ENCODE measurements at regions not wholly inside any gene's neighbourhood (a gene's known extent, or its start where the extent isn't known, plus 50 kb on each side); places are given as distances from the start of the nearest gene placed in this dataset.
"Not testable (repeated sequence)": the region's sequence is repeated elsewhere in the genome, so short reads cannot be mapped to it uniquely, and the experiment has no call there.

DNA sequence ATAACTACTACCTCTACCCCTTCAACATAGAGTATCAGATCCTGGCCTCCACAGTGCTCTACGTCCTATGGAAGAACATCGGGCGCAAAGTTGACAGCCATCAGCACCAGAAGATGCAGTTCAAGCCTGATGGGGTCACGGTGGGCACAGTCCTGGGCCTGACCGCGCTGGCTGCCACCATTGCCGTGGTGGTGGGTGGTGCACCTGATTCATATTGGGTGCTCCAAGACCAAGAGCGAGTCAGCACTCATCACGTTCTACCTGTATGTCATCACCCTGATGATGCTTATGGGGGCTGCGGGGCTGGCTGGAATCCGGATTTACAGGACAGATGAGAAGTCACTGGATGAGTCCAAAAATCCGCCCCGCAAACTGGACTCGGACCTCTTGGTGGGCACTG, 846.4 kb downstream of the RPIA start:
- not testable (repeated sequence) for H3K4me3 ChIP-seq (ENCODE audit: low read depth, low read length); DNase-seq (ENCODE audit: low read depth)

DNA sequence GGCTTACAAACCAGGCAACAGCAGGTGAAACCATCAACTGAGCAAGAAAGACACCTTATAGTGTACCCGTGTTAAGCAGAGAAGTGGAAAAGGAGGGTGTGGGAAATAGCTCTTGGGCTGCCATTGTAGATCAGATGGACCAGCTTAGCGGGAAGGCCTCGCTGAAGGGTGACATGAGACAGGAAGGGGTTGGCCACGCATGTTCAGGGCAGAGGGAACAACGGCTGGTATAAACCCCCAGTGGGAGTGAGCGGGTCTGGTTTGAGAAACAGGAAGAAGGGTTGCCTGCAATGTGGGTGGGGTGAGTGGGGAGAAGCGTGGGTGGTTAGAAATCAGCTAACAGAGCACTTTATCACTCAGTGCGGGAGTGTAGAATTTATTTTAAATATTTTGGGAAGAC, 852.6 kb downstream of the RPIA start:
- H3K4me3 ChIP-seq (ENCODE audit: low read depth, low read length); DNase-seq (ENCODE audit: low read depth): not testable (repeated sequence)

DNA sequence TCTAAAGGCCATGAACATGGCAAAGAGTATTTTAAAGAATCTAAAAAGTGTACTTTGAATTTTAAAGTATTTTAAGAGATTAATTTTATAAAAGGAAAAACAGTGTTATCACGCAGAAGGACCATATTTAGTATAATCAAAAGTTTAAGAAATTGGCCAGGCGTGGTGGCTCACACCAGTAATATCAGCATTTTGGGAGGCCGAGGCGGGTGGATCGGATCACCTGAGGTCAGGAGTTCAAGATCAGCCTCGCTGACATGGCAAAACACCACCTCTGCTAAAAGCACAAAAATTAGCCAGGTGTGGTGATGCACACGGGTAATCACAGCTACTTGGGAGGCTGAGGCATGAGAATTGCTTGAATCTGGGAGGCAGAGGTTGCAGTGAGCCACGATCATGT, 887.7 kb downstream of the RPIA start:
- not testable (repeated sequence) for H3K4me3 ChIP-seq (ENCODE audit: low read depth, low read length); DNase-seq (ENCODE audit: low read depth)

DNA sequence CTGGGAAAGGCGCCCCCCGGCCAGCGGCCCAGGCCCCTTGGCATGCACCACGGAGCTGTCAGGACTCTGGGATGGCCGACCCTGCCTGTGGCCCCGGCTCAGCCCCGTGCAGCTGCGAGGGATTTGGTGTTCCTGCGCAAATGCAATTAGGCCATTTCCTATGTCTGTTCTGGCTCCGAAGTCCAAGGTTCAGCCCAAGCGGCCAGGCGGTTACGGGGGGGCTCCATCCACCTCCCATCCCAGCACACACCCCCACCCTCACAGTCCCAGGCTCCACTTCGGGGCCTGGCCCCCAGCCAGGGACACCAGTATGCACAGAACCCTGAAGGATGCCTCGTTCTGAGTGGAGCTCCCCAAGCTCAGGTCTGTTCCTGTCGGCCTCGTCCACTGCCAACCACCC, 891.3 kb downstream of the RPIA start:
- DNase-seq (ENCODE audit: low read depth); H3K4me3 ChIP-seq (ENCODE audit: low read depth, low read length): not testable (repeated sequence)

DNA sequence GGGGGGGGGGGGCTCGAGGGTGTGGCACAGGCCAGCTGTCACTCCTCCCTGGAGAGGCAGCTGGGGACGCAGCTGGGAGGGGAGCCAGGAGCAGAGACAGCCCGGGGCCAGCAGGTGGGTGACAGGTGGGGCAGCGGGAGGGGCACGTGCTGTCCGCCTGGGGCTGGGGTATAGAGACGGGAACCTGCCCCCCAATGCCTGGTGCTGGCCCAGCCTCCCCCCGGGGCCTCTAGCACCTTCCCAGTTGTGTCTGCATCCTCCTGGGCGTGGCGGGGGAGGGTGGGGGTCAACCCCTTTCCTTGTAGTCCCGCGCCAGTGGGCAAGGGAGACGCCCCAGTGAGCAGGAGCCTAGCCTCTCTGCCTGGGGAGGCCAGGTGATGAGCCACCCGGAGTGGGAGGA, 892.6 kb downstream of the RPIA start:
- not testable (repeated sequence) for H3K4me3 ChIP-seq (ENCODE audit: low read depth, low read length); DNase-seq (ENCODE audit: low read depth)

DNA sequence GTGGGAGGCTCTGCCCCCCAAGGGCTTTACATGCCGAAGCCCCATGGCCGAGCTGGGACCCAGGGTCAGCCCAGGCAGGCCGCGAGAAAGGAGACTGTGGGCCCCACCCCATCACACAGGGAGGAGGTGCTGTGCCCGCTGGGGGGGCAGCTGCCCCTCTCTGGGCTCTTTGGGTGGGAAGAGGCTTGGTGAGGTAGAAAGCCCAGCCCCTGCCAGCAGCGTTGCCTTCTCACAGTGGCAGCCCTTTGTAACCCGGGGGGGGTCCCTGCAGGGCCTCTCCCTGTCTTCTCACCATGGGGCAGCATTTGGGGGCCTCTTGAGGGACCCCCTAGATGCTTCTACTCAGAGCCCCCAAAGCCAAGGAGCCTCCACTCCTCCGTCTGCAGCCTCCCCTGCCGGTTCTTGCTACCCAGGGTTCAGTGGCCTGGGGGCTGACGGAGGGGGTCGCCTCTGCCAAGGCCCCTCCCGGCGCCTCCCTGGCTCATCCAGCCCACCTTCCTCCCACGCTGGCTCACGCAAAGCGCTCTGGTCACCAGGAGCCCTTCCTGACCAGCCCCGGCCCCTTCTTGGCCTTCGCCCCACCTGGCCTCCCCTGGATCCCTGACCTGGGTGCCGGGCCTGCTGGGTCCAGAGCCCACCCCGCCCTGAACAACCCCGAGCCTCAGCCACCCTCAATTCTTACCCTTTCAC, 893.5 kb downstream of the RPIA start:
- H3K4me3 ChIP-seq (ENCODE audit: low read depth, low read length): peak overlapping the region; percentile 35
- not testable (repeated sequence) for DNase-seq (ENCODE audit: low read depth)

DNA sequence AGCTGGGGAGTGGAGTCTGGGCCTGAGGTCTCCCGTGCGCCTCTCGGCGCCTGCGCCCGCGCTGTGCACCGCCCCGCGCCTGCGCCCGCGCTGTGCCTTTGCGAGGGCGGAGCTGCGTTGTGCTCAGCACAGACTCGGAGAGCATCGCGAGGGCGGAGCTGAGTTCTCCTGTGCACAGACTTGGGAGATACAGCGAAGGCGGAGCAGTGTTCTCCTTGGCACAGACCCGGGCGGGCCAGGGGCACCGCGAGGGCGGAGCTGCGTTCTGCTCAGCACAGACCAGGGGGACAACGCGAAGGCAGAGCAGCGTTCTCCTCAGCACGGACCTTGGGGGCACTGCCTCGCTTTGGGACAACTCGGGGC, 894.1 kb downstream of the RPIA start:
- peak; percentile 61 for DNase-seq (ENCODE audit: low read depth)

DNA sequence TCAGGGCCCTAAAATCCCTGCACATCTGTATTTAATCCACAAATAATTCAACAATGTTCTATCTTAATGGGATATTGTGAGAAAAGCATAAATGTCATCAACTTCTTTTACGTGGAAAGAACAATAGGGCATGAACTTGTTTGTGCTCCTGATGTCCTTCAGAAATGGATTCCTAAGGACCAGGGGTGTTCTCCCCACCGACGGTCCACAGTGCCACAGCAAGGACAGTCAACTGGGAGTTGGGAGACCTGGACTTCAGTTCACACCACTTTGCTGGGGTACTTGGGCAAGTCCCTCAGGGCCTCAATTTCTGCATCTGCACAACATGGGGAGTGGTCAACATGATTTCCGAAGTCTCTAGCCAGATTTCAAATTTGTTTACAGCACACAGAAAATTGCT, 908.4 kb downstream of the RPIA start:
- DNase-seq (ENCODE audit: low read depth); H3K4me3 ChIP-seq (ENCODE audit: low read depth, low read length): not testable (repeated sequence)

More for the DNA sequence above, 894.1 kb downstream of the RPIA start:
- H3K4me3 ChIP-seq (ENCODE audit: low read depth, low read length): peak overlapping the region; percentile 50

DNA sequence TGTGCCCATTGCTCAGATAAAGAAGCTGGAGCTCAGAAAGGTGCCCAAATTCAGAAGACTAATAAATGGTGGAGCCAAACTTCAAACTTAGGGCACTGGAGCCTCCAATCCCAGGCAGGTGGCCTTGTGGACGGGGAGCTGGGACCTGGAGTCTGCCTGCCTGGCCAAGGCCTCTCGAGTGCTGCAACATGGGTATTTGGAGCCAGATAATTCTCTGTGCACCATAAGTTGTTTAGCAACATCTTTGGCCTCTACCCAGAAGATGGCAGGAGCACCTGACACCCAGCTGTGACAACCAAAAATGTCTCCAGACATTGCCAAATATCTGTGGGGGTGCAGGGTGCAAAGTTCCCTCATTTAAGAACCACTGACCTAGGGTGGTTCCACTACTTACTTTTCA, 915.0 kb downstream of the RPIA start:
- not testable (repeated sequence) for DNase-seq (ENCODE audit: low read depth); H3K4me3 ChIP-seq (ENCODE audit: low read depth, low read length)

DNA sequence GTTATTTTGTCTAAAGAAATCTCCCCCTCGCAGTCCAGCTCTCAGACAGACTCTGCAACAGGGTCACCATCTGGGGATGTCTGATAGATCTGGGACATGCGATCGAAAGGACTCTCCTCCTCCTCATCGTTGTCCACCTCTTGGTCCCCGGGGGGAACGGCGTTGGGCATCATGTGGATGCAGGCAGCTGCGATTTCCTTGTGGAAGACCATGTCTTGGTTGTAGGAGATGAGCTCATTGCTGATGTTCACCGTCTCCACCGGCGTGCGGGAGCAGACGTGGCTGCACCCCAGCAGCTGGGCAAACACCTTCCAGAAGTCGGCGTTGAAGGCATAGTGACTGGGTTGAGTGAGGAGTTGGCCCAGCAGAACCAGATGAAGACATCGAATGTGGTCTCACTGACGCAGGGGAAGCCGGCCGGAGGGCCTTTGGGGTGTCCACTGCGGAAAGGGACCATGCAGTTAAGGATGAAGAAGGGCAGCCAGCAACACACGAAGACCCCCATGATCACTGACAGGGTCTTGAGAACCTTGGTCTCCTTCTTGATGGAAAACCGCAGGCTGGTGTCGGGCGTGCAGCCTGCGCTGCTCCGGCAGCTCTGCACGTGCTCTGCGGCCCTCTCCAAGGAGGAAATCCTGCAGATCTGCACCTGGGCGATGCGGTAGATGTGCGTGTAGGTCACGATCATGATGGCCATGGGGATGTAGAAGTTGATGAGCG, 918.9 kb downstream of the RPIA start:
- DNase-seq (ENCODE audit: low read depth); H3K4me3 ChIP-seq (ENCODE audit: low read depth, low read length): not testable (repeated sequence)

DNA sequence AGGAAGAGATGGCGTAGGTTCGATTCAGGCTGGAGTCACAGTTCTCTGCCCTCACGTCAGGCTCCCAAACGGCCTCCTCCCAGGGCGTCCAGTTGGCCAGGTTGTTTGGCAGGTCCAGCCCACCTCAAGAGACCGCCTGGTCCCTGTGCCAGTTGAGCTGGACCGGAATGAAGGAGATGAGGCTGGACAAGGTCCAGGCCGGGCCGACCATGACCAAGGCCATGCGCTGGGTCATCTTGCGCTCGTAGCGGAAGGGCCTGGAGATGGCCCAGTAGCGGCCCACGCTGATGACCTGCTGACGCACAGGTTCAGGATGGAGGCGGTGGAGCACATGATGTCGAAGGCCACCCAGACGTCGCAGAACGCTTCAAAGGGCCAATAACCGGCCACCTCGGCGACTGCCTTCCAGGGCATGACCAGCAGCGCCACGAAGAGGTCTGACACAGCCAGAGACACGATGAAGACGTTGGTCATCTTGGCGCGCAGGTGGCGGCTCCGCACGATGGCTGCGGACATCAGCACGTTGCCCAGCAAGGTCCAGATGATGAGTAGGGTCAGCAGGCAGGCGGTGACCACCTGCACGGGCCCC, 919.5 kb downstream of the RPIA start:
- DNase-seq (ENCODE audit: low read depth); H3K4me3 ChIP-seq (ENCODE audit: low read depth, low read length): not testable (repeated sequence)

DNA sequence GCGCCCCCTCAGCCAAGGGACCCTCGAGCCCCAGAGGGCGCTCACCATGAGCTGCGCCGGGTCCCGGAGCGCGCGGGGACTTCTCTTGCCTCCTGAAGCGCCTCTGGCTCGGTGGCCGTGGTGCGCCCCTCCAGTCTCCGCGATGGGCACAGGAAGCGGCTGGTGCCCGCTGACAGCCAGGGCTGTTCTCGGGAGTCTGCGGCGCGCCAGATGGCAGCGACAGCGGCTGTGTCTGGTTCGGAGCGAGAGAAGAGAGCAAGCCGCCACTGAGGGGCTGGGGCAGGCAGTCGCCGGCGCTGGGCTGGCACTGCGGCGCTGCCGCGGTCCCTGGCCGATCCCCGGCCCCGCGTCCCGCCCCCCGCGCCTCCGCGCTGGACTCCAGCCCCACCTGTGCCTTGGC, 920.2 kb downstream of the RPIA start:
- H3K4me3 ChIP-seq (ENCODE audit: low read depth, low read length); DNase-seq (ENCODE audit: low read depth): not testable (repeated sequence)

DNA sequence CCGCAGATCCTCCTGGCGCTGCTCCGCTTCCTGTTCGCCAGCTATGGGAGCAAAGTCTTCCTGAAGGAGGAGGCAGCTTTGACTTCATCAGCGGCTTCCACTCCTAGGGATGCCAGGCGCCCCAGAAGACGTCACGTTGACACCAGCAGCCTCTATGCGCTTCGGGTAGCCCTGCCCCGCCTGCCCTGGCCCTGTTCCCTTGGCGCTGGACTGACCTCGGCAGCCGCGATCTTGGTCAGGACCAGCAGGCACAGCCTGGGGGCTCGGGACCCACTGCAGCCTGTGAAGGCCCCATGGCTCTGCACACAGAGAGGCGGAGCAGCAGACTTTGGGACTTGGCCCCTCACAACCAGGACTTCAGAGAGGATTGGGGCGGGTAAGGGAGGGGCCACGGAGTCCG, 957.8 kb downstream of the RPIA start:
- H3K4me3 ChIP-seq (ENCODE audit: low read depth, low read length); DNase-seq (ENCODE audit: low read depth): not testable (repeated sequence)

DNA sequence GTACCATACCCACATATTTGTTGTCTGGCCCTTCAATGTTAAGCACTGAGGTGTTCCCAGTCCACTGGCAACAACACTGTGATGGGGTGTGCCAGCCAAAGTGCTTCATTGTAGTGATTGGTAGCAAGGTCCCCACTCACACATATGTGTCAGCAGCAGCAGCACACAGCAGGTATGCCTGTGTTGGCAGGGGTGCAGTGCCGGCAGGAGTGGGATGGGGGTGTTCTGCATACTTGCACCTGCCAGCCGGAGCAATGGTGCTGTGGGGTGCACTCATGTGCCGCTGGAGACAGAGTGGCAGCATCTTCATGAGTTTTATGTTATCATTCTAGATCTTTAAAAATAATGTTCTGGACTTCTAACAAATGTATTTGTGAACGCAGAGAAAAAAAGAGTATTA, 987.8 kb downstream of the RPIA start:
- not testable (repeated sequence) for DNase-seq (ENCODE audit: low read depth); H3K4me3 ChIP-seq (ENCODE audit: low read depth, low read length)

All from GM12865 (cell line).